ENCODE measurements at regions not wholly inside any gene's neighbourhood (a gene's known extent, or its start where the extent isn't known, plus 50 kb on each side); places are given as distances from the start of the nearest gene placed in this dataset.
A peak's percentile ranks its signal among the peaks of the same experiment; 100 is the strongest.

GRCh38 chr16:72243621-72244020, 71.7 kb upstream of the PMFBP1 start:
- Histone ChIP-seq H3K4me2 (ENCODE audit: low read length) (no peak overlapping the region), H3K9ac (ENCODE audit: low read length) (no peak overlapping the region), H3K9me3 (ENCODE audit: low read length) (no peaks in the 10 kb centered on the region), H3K36me3 (ENCODE audit: low read depth, low read length) (no peaks in the 10 kb centered on the region), H3K27me3 (ENCODE audit: low read length) (no peaks in the 10 kb centered on the region), H3K4me3 (ENCODE audit: low read length) (no peak overlapping the region), H3K9me2 (replicated peaks; ENCODE audit: low read length) (no peaks in the 10 kb centered on the region), H3K4me1 (ENCODE audit: insufficient read depth, low read length) (peaks cover 11% of the 10 kb centered on the region; the same call in 1 of the 2 replicates), H3K79me2 (ENCODE audit: low read length) (no peaks in the 10 kb centered on the region), H4K20me1 (ENCODE audit: low read length) (no peaks in the 10 kb centered on the region), H3F3A (ENCODE audit: low read length, unreplicated experiment) (no peaks in the 10 kb centered on the region), H2AFZ (ENCODE audit: low read length) (no peak overlapping the region), H3K27ac (ENCODE audit: low read length) (no peak overlapping the region)
- intact Hi-C loops (cut with micrococcal nuclease): no loop called here
- POLR2A ChIA-PET (ENCODE audit: unreplicated experiment): no interaction called here
- no peak for TF ChIP-seq EZH2phosphoT487 (IDR thresholded peaks at IDR 0.05; ENCODE audit: borderline replicate concordance, low read length)
- no peak for TF ChIP-seq CTCF (conservative IDR thresholded peaks at IDR 0.05; ENCODE audit: low read depth, low read length)
- TF ChIP-seq EZH2 (IDR thresholded peaks at IDR 0.05; ENCODE audit: low read length, unreplicated experiment): no peak
- DNase-seq (no peak), ATAC-seq (no peak)
- CTCF ChIA-PET: no interaction called here
- BruUV-seq (replicated peaks): no TSS peak

GRCh38 chr16:72242757-72243156, 70.8 kb upstream of the PMFBP1 start:
- H3K4me3 ChIP-seq (ENCODE audit: low read length): no peak overlapping the region
- TF ChIP-seq CTCF (conservative IDR thresholded peaks at IDR 0.05; ENCODE audit: low read depth, low read length): no peak
- TF ChIP-seq EZH2 (IDR thresholded peaks at IDR 0.05; ENCODE audit: low read length, unreplicated experiment): no peak
- no peak for TF ChIP-seq EZH2phosphoT487 (IDR thresholded peaks at IDR 0.05; ENCODE audit: borderline replicate concordance, low read length)

GRCh38 chr16:72241930-72242329, 70.0 kb upstream of the PMFBP1 start:
- Histone ChIP-seq H3F3A (ENCODE audit: low read length, unreplicated experiment) (no peaks in the 10 kb centered on the region), H3K36me3 (ENCODE audit: low read depth, low read length) (no peaks in the 10 kb centered on the region), H3K27me3 (ENCODE audit: low read length) (no peaks in the 10 kb centered on the region), H3K27ac (ENCODE audit: low read length) (no peak overlapping the region), H3K9ac (ENCODE audit: low read length) (no peak overlapping the region), H3K4me1 (ENCODE audit: insufficient read depth, low read length) (peaks cover 2% of the 10 kb centered on the region; the same call in 1 of the 2 replicates), H3K4me3 (ENCODE audit: low read length) (no peak overlapping the region), H3K79me2 (ENCODE audit: low read length) (no peaks in the 10 kb centered on the region), H3K9me3 (ENCODE audit: low read length) (no peaks in the 10 kb centered on the region), H3K9me2 (replicated peaks; ENCODE audit: low read length) (no peaks in the 10 kb centered on the region), H4K20me1 (ENCODE audit: low read length) (no peaks in the 10 kb centered on the region), H3K4me2 (ENCODE audit: low read length) (peak overlapping the region; percentile 51; the same call in 1 of the 2 replicates), H2AFZ (ENCODE audit: low read length) (peak overlapping the region; percentile 80)
- ChIA-PET POLR2A (ENCODE audit: unreplicated experiment) (no interaction called here), CTCF (interaction anchor here (0.6 kb wide), 1 partner anchor 447 kb away, joined by 3 read pairs; no protein-coding TSS in a partner anchor)
- ATAC-seq (peak; percentile 87), DNase-seq (peak; percentile 62)
- intact Hi-C loops (cut with micrococcal nuclease): loop anchor here (1.0 kb wide), 1 partner anchor 225 kb away; no protein-coding TSS in a partner anchor
- TF ChIP-seq EZH2 (IDR thresholded peaks at IDR 0.05; ENCODE audit: low read length, unreplicated experiment) (no peak), EZH2phosphoT487 (IDR thresholded peaks at IDR 0.05; ENCODE audit: borderline replicate concordance, low read length) (no peak), CTCF (conservative IDR thresholded peaks at IDR 0.05; ENCODE audit: low read depth, low read length) (peak; percentile 73)
- no TSS peak for BruUV-seq (replicated peaks)

More at GRCh38 chr16:72242757-72243156, 70.8 kb upstream of the PMFBP1 start:
- Histone ChIP-seq H2AFZ (ENCODE audit: low read length) (no peak overlapping the region), H3K79me2 (ENCODE audit: low read length) (no peaks in the 10 kb centered on the region), H3K27me3 (ENCODE audit: low read length) (no peaks in the 10 kb centered on the region), H3F3A (ENCODE audit: low read length, unreplicated experiment) (no peaks in the 10 kb centered on the region), H3K4me2 (ENCODE audit: low read length) (no peak overlapping the region), H3K9ac (ENCODE audit: low read length) (no peak overlapping the region), H3K27ac (ENCODE audit: low read length) (no peak overlapping the region), H4K20me1 (ENCODE audit: low read length) (no peaks in the 10 kb centered on the region), H3K4me1 (ENCODE audit: insufficient read depth, low read length) (peaks cover 7% of the 10 kb centered on the region; the same call in 1 of the 2 replicates), H3K9me2 (replicated peaks; ENCODE audit: low read length) (no peaks in the 10 kb centered on the region), H3K9me3 (ENCODE audit: low read length) (no peaks in the 10 kb centered on the region), H3K36me3 (ENCODE audit: low read depth, low read length) (no peaks in the 10 kb centered on the region)
- POLR2A ChIA-PET (ENCODE audit: unreplicated experiment): no interaction called here
- no TSS peak for BruUV-seq (replicated peaks)
- CTCF ChIA-PET: no interaction called here
- ATAC-seq (no peak), DNase-seq (no peak)
- intact Hi-C loops (cut with micrococcal nuclease): loop anchor here (1.0 kb wide), 1 partner anchor 225 kb away; no protein-coding TSS in a partner anchor
